ENCODE measurements at regions not wholly inside any gene's neighbourhood (a gene's known extent, or its start where the extent isn't known, plus 50 kb on each side); places are given as distances from the start of the nearest gene placed in this dataset.

DNA sequence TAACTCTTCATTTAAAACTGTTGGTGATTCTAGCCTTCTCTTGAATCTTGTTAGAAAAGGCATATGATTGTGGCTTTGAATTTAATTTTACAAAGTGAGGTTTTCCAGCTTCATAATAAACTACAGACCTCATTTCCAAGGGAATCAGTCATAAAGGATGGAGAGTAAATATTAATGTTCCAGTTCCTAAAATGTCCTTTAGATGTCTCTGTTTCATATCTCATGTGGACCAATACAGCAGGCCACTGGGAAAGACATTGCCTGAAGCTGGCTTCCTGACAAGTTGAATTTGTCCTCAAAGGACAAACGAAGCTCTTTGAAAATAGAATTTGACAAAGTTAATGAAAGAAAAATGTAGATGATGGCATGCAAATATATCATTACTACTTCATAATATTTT, 125.4 kb downstream of the ZNF330 start:
- H3K36me3 ChIP-seq (ENCODE audit: insufficient read depth, low read length), result no peaks in the 10 kb centered on the region
- peaks cover 25% of the 10 kb centered on the region for H3K4me1 ChIP-seq (ENCODE audit: control insufficient read depth, insufficient read depth, low read length, unreplicated experiment)
- no peak overlapping the region for H3K4me3 ChIP-seq (ENCODE audit: low read depth, low read length)
- no peaks in the 10 kb centered on the region for H3K27me3 ChIP-seq (ENCODE audit: insufficient read depth, low read length)
- no peak overlapping the region for H3K27ac ChIP-seq (ENCODE audit: low read depth, low read length)
- H2AFZ ChIP-seq (ENCODE audit: low read length, unreplicated experiment), result no peak overlapping the region
- H3K79me2 ChIP-seq (ENCODE audit: control insufficient read depth, insufficient read depth, low read length, unreplicated experiment), result no peaks in the 10 kb centered on the region

GRCh38 chr4:141347684-141348083, 127.0 kb downstream of the ZNF330 start:
- H3K79me2 ChIP-seq (ENCODE audit: control insufficient read depth, insufficient read depth, low read length, unreplicated experiment), result no peaks in the 10 kb centered on the region
- peak overlapping the region; percentile 7 for H2AFZ ChIP-seq (ENCODE audit: low read length, unreplicated experiment)
- H3K4me3 ChIP-seq (ENCODE audit: low read depth, low read length), result no peak overlapping the region
- H3K27ac ChIP-seq (ENCODE audit: low read depth, low read length), result peak overlapping the region; percentile 0; the same call in 1 of the 2 replicates
- H3K4me1 ChIP-seq (ENCODE audit: control insufficient read depth, insufficient read depth, low read length, unreplicated experiment), result peaks cover 31% of the 10 kb centered on the region
- H3K27me3 ChIP-seq (ENCODE audit: insufficient read depth, low read length), result no peaks in the 10 kb centered on the region
- H3K36me3 ChIP-seq (ENCODE audit: insufficient read depth, low read length), result no peaks in the 10 kb centered on the region

GRCh38 chr4:141348125-141348524, 127.4 kb downstream of the ZNF330 start:
- Histone ChIP-seq H3K36me3 (ENCODE audit: insufficient read depth, low read length) (no peaks in the 10 kb centered on the region), H3K27me3 (ENCODE audit: insufficient read depth, low read length) (no peaks in the 10 kb centered on the region), H3K4me3 (ENCODE audit: low read depth, low read length) (no peak overlapping the region), H3K27ac (ENCODE audit: low read depth, low read length) (peak overlapping the region; percentile 0; the same call in 1 of the 2 replicates), H3K4me1 (ENCODE audit: control insufficient read depth, insufficient read depth, low read length, unreplicated experiment) (peaks cover 35% of the 10 kb centered on the region), H2AFZ (ENCODE audit: low read length, unreplicated experiment) (no peak overlapping the region), H3K79me2 (ENCODE audit: control insufficient read depth, insufficient read depth, low read length, unreplicated experiment) (no peaks in the 10 kb centered on the region)

- H3K27ac ChIP-seq (ENCODE audit: low read depth, low read length), result no peak overlapping the region
- H3K4me1 ChIP-seq (ENCODE audit: control insufficient read depth, insufficient read depth, low read length, unreplicated experiment), result peaks cover 39% of the 10 kb centered on the region
- peak overlapping the region; percentile 17 for H2AFZ ChIP-seq (ENCODE audit: low read length, unreplicated experiment)
- no peaks in the 10 kb centered on the region for H3K27me3 ChIP-seq (ENCODE audit: insufficient read depth, low read length)
- H3K36me3 ChIP-seq (ENCODE audit: insufficient read depth, low read length), result no peaks in the 10 kb centered on the region
- H3K4me3 ChIP-seq (ENCODE audit: low read depth, low read length), result no peak overlapping the region
- no peaks in the 10 kb centered on the region for H3K79me2 ChIP-seq (ENCODE audit: control insufficient read depth, insufficient read depth, low read length, unreplicated experiment)
Observed at GRCh38 chr4:141348573-141348972, 127.9 kb downstream of the ZNF330 start.

- Histone ChIP-seq H3K27ac (ENCODE audit: low read depth, low read length) (no peak overlapping the region), H3K4me3 (ENCODE audit: low read depth, low read length) (no peak overlapping the region), H3K4me1 (ENCODE audit: control insufficient read depth, insufficient read depth, low read length, unreplicated experiment) (peaks cover 39% of the 10 kb centered on the region)
Observed at GRCh38 chr4:141349236-141349635, 128.5 kb downstream of the ZNF330 start.

GRCh38 chr4:141350122-141350905, 129.6 kb downstream of the ZNF330 start:
- peak overlapping the region; percentile 32; the same call in 1 of the 2 replicates for H3K27ac ChIP-seq (ENCODE audit: low read depth, low read length)

More at GRCh38 chr4:141349236-141349635, 128.5 kb downstream of the ZNF330 start:
- no peaks in the 10 kb centered on the region for H3K36me3 ChIP-seq (ENCODE audit: insufficient read depth, low read length)
- no peaks in the 10 kb centered on the region for H3K27me3 ChIP-seq (ENCODE audit: insufficient read depth, low read length)
- H2AFZ ChIP-seq (ENCODE audit: low read length, unreplicated experiment), result no peak overlapping the region
- H3K79me2 ChIP-seq (ENCODE audit: control insufficient read depth, insufficient read depth, low read length, unreplicated experiment), result no peaks in the 10 kb centered on the region

GRCh38 chr4:141352331-141352730, 131.6 kb downstream of the ZNF330 start:
- H3K27me3 ChIP-seq (ENCODE audit: insufficient read depth, low read length), result no peaks in the 10 kb centered on the region
- peaks cover 39% of the 10 kb centered on the region for H3K4me1 ChIP-seq (ENCODE audit: control insufficient read depth, insufficient read depth, low read length, unreplicated experiment)
- no peak overlapping the region for H3K4me3 ChIP-seq (ENCODE audit: low read depth, low read length)
- no peak overlapping the region for H3K27ac ChIP-seq (ENCODE audit: low read depth, low read length)
- H3K79me2 ChIP-seq (ENCODE audit: control insufficient read depth, insufficient read depth, low read length, unreplicated experiment), result no peaks in the 10 kb centered on the region
- H3K36me3 ChIP-seq (ENCODE audit: insufficient read depth, low read length), result no peaks in the 10 kb centered on the region
- peak overlapping the region; percentile 96 for H2AFZ ChIP-seq (ENCODE audit: low read length, unreplicated experiment)

More at GRCh38 chr4:141350122-141350905, 129.6 kb downstream of the ZNF330 start:
- no peak overlapping the region for H3K4me3 ChIP-seq (ENCODE audit: low read depth, low read length)
- H2AFZ ChIP-seq (ENCODE audit: low read length, unreplicated experiment), result no peak overlapping the region
- no peaks in the 10 kb centered on the region for H3K36me3 ChIP-seq (ENCODE audit: insufficient read depth, low read length)
- H3K4me1 ChIP-seq (ENCODE audit: control insufficient read depth, insufficient read depth, low read length, unreplicated experiment), result peaks cover 39% of the 10 kb centered on the region
- no peaks in the 10 kb centered on the region for H3K79me2 ChIP-seq (ENCODE audit: control insufficient read depth, insufficient read depth, low read length, unreplicated experiment)
- H3K27me3 ChIP-seq (ENCODE audit: insufficient read depth, low read length), result no peaks in the 10 kb centered on the region

- H3K27me3 ChIP-seq (ENCODE audit: insufficient read depth, low read length), result no peaks in the 10 kb centered on the region
- peaks cover 34% of the 10 kb centered on the region for H3K4me1 ChIP-seq (ENCODE audit: control insufficient read depth, insufficient read depth, low read length, unreplicated experiment)
- H3K36me3 ChIP-seq (ENCODE audit: insufficient read depth, low read length), result no peaks in the 10 kb centered on the region
- peak overlapping the region; percentile 96 for H2AFZ ChIP-seq (ENCODE audit: low read length, unreplicated experiment)
- H3K27ac ChIP-seq (ENCODE audit: low read depth, low read length), result peak overlapping the region; percentile 55
- no peaks in the 10 kb centered on the region for H3K79me2 ChIP-seq (ENCODE audit: control insufficient read depth, insufficient read depth, low read length, unreplicated experiment)
- H3K4me3 ChIP-seq (ENCODE audit: low read depth, low read length), result peak overlapping the region; percentile 41; the same call in 1 of the 2 replicates
Observed at GRCh38 chr4:141352909-141353525, 132.3 kb downstream of the ZNF330 start.

GRCh38 chr4:141356321-141356962, 135.7 kb downstream of the ZNF330 start:
- Histone ChIP-seq H2AFZ (ENCODE audit: low read length, unreplicated experiment) (no peak overlapping the region), H3K79me2 (ENCODE audit: control insufficient read depth, insufficient read depth, low read length, unreplicated experiment) (no peaks in the 10 kb centered on the region), H3K27me3 (ENCODE audit: insufficient read depth, low read length) (no peaks in the 10 kb centered on the region), H3K27ac (ENCODE audit: low read depth, low read length) (no peak overlapping the region), H3K4me1 (ENCODE audit: control insufficient read depth, insufficient read depth, low read length, unreplicated experiment) (peaks cover 14% of the 10 kb centered on the region), H3K4me3 (ENCODE audit: low read depth, low read length) (no peak overlapping the region), H3K36me3 (ENCODE audit: insufficient read depth, low read length) (no peaks in the 10 kb centered on the region)

GRCh38 chr4:141356963-141357335, 136.3 kb downstream of the ZNF330 start:
- peaks cover 14% of the 10 kb centered on the region for H3K4me1 ChIP-seq (ENCODE audit: control insufficient read depth, insufficient read depth, low read length, unreplicated experiment)
- H3K36me3 ChIP-seq (ENCODE audit: insufficient read depth, low read length), result no peaks in the 10 kb centered on the region

More at GRCh38 chr4:141356963-141357335, 136.3 kb downstream of the ZNF330 start:
- H2AFZ ChIP-seq (ENCODE audit: low read length, unreplicated experiment), result no peak overlapping the region
- no peak overlapping the region for H3K4me3 ChIP-seq (ENCODE audit: low read depth, low read length)
- no peaks in the 10 kb centered on the region for H3K27me3 ChIP-seq (ENCODE audit: insufficient read depth, low read length)
- H3K27ac ChIP-seq (ENCODE audit: low read depth, low read length), result no peak overlapping the region
- H3K79me2 ChIP-seq (ENCODE audit: control insufficient read depth, insufficient read depth, low read length, unreplicated experiment), result no peaks in the 10 kb centered on the region
